Lower leg skin (tissue), 3 donors: ENCODE measurements at regions not wholly inside any gene's neighbourhood (a gene's known extent, or its start where the extent isn't known, plus 50 kb on each side); places are given as distances from the start of the nearest gene placed in this dataset.
"Not testable (repeated sequence)": the region's sequence is repeated elsewhere in the genome, so short reads cannot be mapped to it uniquely, and the experiment has no call there.

Experiments used
- DNase-seq, 2 donors: peaks; one replicate each; pipeline ENCODE4 v3.0.0-alpha.2; 2019; ENCODE audit warnings: low spot score in 2 of 2
- H3K4me3 ChIP-seq: fragments of 200-600 bp; sonication (generic); 2 replicates; pipeline ENCODE4 v1.5.1; 2017; ENCODE audit warnings: mild to moderate bottlenecking, low read depth; ENCODE audit not compliant: poor library complexity, severe bottlenecking
- WGBS, 2 donors: methylation state at CpG; one replicate each; pipeline ENCODE4 v1.1.5; 2018; 5-methylcytosine and 5-hydroxymethylcytosine counted together
- intact Hi-C: fragments of 100-400 bp; cut with DNase I; formaldehyde crosslinking; loops from one replicate; pipeline ENCODE4 v1.15.0; 2023; ENCODE audit warnings: low total_unique reads

GRCh38 chrX:89350024-89350423, 571.7 kb upstream of the TGIF2LX start:
- H3K4me3 ChIP-seq, intact Hi-C loops, DNase-seq: not testable (repeated sequence)
- WGBS, 2 donors = 6 to 22% methylated on average over 5 to 7 of the region's 10 CpGs

- intact Hi-C loops, DNase-seq, H3K4me3 ChIP-seq: not testable (repeated sequence)
- WGBS, 2 donors = 83 to 88% methylated on average over 2 of the region's 2 CpGs
These were observed 551.8 kb upstream of the TGIF2LX start for GRCh38 chrX:89369904-89370303.

- intact Hi-C loops, DNase-seq: not testable (repeated sequence)
- WGBS, 2 donors = 26 to 40% methylated on average over 3 of the region's 3 CpGs
These were observed 528.7 kb upstream of the TGIF2LX start for GRCh38 chrX:89393004-89393403.

GRCh38 chrX:89402818-89403217, 518.9 kb upstream of the TGIF2LX start:
- H3K4me3 ChIP-seq, intact Hi-C loops, DNase-seq: not testable (repeated sequence)

More at GRCh38 chrX:89393004-89393403, 528.7 kb upstream of the TGIF2LX start:
- not testable (repeated sequence) for H3K4me3 ChIP-seq

GRCh38 chrX:89405148-89405547, 516.6 kb upstream of the TGIF2LX start:
- DNase-seq, intact Hi-C loops, H3K4me3 ChIP-seq: not testable (repeated sequence)
- WGBS, 2 donors = 0 to 90% methylated on average over 1 of the region's 1 CpG

GRCh38 chrX:89416930-89417329, 504.8 kb upstream of the TGIF2LX start:
- intact Hi-C loops, H3K4me3 ChIP-seq: not testable (repeated sequence)
- DNase-seq = peak in 1 of 2 donors; percentile 64
- 94 to 97% methylated on average over 10 to 11 of the region's 12 CpGs for WGBS, 2 donors

- DNase-seq, intact Hi-C loops, H3K4me3 ChIP-seq: not testable (repeated sequence)
- 36% methylated on average over 1 of the region's 2 CpGs; no CpG with 5 or more reads in 1 of the 2 donors for WGBS, 2 donors
These were observed 489.0 kb upstream of the TGIF2LX start for GRCh38 chrX:89432652-89433231.
